ENCODE measurements at regions not wholly inside any gene's neighbourhood (a gene's known extent, or its start where the extent isn't known, plus 50 kb on each side); places are given as distances from the start of the nearest gene placed in this dataset.

DNA sequence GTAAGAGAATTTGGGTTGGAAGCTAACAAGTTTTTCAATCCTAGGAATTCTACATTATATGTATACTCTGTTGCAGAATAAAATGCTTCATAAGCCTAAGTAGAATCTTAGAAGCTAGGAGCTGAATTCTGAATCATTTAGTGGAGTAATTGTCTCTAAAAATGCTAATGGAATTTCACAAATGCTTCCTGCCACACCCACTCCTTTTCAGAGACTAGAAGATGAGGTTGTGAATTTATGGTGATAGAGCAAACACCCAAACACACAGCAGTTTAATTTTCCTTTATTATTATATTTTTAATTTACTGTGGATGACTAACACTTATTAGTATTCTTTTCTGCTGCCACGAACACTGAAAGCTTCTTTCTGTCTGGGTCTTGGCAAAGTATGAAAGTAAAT, 208.0 kb upstream of the PDE4D start:
- H3K9me3 Mint-ChIP-seq, result peaks cover 26 to 33% of the 10 kb centered on the region in 2 experiments
- H3K79me1 ChIP-seq (ENCODE audit: insufficient read depth, low read depth, low read length, poor library complexity, severe bottlenecking), result no peaks in the 10 kb centered on the region
- no peaks in the 10 kb centered on the region for H3K27me3 ChIP-seq (ENCODE audit: insufficient read depth, low read length)
- no peak overlapping the region for H2AFZ ChIP-seq (ENCODE audit: low read length)
- no peaks in the 10 kb centered on the region for H4K20me1 ChIP-seq (ENCODE audit: control insufficient read depth, insufficient read depth, insufficient read length)
- H4K91ac ChIP-seq (ENCODE audit: insufficient read length, low read depth, low read length), result no peak overlapping the region
- H3K4me2 ChIP-seq (ENCODE audit: insufficient read depth, insufficient read length, low read length), result no peak overlapping the region
- H4K8ac ChIP-seq (replicated peaks; ENCODE audit: insufficient read length, low read depth, low read length), result no peak overlapping the region
- no peak overlapping the region for H2AK5ac ChIP-seq (ENCODE audit: insufficient read length, low read length)
- peaks cover 7 to 27% (median 9%) of the 10 kb centered on the region in 3 experiments for H3K36me3 Mint-ChIP-seq (ENCODE audit: insufficient read depth in 1 of 3, low read depth in 3 of 3)
- TF ChIP-seq, protein P1, sequence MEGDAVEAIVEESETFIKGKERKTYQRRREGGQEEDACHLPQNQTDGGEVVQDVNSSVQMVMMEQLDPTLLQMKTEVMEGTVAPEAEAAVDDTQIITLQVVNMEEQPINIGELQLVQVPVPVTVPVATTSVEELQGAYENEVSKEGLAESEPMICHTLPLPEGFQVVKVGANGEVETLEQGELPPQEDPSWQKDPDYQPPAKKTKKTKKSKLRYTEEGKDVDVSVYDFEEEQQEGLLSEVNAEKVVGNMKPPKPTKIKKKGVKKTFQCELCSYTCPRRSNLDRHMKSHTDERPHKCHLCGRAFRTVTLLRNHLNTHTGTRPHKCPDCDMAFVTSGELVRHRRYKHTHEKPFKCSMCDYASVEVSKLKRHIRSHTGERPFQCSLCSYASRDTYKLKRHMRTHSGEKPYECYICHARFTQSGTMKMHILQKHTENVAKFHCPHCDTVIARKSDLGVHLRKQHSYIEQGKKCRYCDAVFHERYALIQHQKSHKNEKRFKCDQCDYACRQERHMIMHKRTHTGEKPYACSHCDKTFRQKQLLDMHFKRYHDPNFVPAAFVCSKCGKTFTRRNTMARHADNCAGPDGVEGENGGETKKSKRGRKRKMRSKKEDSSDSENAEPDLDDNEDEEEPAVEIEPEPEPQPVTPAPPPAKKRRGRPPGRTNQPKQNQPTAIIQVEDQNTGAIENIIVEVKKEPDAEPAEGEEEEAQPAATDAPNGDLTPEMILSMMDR (conservative IDR thresholded peaks at IDR 0.05), result no peak
- H3K79me2 ChIP-seq (ENCODE audit: insufficient read depth, low read length), result no peaks in the 10 kb centered on the region
- no peaks in the 10 kb centered on the region for H3K27me3 Mint-ChIP-seq (ENCODE audit: low read depth)
- H3K9me3 ChIP-seq (ENCODE audit: control insufficient read depth, low read depth, low read length), result no peaks in the 10 kb centered on the region
- H3K4me1 ChIP-seq (ENCODE audit: insufficient read depth, low read length), result no peaks in the 10 kb centered on the region
- no peak overlapping the region for H3K56ac ChIP-seq (ENCODE audit: insufficient read length, low read depth, low read length)
- H2BK120ac ChIP-seq (ENCODE audit: low read depth, low read length, poor library complexity, severe bottlenecking), result no peak overlapping the region
- no peak overlapping the region for H3K9ac ChIP-seq (ENCODE audit: extremely low read depth, insufficient read length, low read length)
- no peak overlapping the region for H2BK5ac ChIP-seq (ENCODE audit: insufficient read length, low read length)
- no peak overlapping the region for H3K27ac Mint-ChIP-seq
- no peak overlapping the region for H4K5ac ChIP-seq (ENCODE audit: insufficient read length, low read depth, low read length)
- H3K23me2 ChIP-seq (ENCODE audit: insufficient read length, low read depth, low read length, poor library complexity, severe bottlenecking), result no peaks in the 10 kb centered on the region
- no peak overlapping the region for H3K27ac ChIP-seq (ENCODE audit: insufficient read length, low read depth, low read length)
- H2BK20ac ChIP-seq (ENCODE audit: low read depth, low read length, poor library complexity, severe bottlenecking), result no peak overlapping the region
- no peak for DNase-seq
- H3K4me1 Mint-ChIP-seq, result no peaks in the 10 kb centered on the region
- H3T11ph ChIP-seq (ENCODE audit: low read length), result no peak overlapping the region
- no peak overlapping the region for H3K14ac ChIP-seq (ENCODE audit: insufficient read depth, low read length)
- H2BK15ac ChIP-seq (ENCODE audit: low read depth, low read length), result no peak overlapping the region
- H3K4ac ChIP-seq (ENCODE audit: low read depth, low read length), result no peak overlapping the region
- no CpG with 5 or more reads among the region's 1 CpG for WGBS (ENCODE audit: extremely low coverage, insufficient read length, low lambda C conversion rate)
- no peak overlapping the region for H2BK12ac ChIP-seq (ENCODE audit: insufficient read length, low read depth, low read length)
- H3K4me3 Mint-ChIP-seq, result no peak overlapping the region
- no peak overlapping the region for H3K18ac ChIP-seq (ENCODE audit: insufficient read length, low read depth, low read length)
- no peak overlapping the region for H3K23ac ChIP-seq (ENCODE audit: insufficient read length, low read depth, low read length)

Measured in H9 (cell line).